ENCODE measurements at regions not wholly inside any gene's neighbourhood (a gene's known extent, or its start where the extent isn't known, plus 50 kb on each side); places are given as distances from the start of the nearest gene placed in this dataset.

- no peaks in the 10 kb centered on the region for H3K27me3 ChIP-seq
- no peaks in the 10 kb centered on the region for H3K9me3 Mint-ChIP-seq
- H3K4me3 Mint-ChIP-seq = no peak overlapping the region
- H3K4me3 ChIP-seq = no peak overlapping the region
- no peak overlapping the region for H3K4me2 ChIP-seq
- H3K27me3 Mint-ChIP-seq (ENCODE audit: insufficient read depth, low read depth) = no peaks in the 10 kb centered on the region
- H3K36me3 Mint-ChIP-seq = no peaks in the 10 kb centered on the region
- no peaks in the 10 kb centered on the region for H4K20me1 ChIP-seq (ENCODE audit: low read depth)
- no peaks in the 10 kb centered on the region for H3F3A ChIP-seq (ENCODE audit: low read depth)
- no peaks in the 10 kb centered on the region for H3K36me3 ChIP-seq
- H3K27ac ChIP-seq = no peak overlapping the region
- H3K9ac ChIP-seq = no peak overlapping the region
- no peaks in the 10 kb centered on the region for H3K79me2 ChIP-seq (ENCODE audit: low read depth)
- no peak overlapping the region for H2AFZ ChIP-seq (replicated peaks)
- TF ChIP-seq CTCF (IDR thresholded peaks at IDR 0.05) (no peak), EZH2 (IDR thresholded peaks at IDR 0.05) (no peak), EZH2phosphoT487 (IDR thresholded peaks at IDR 0.05) (no peak)
- H3K27ac Mint-ChIP-seq = no peak overlapping the region
- H3K4me1 ChIP-seq = peaks cover 7% of the 10 kb centered on the region
- H3K4me1 Mint-ChIP-seq = peaks cover 14% of the 10 kb centered on the region
- H3K9me3 ChIP-seq (ENCODE audit: low read depth) = no peaks in the 10 kb centered on the region
- no peak for DNase-seq (ENCODE audit: low spot score)
Measured at GRCh38 chr5:8749556-8749955, 796.3 kb downstream of the SEMA5A start.

- TF ChIP-seq CTCF (IDR thresholded peaks at IDR 0.05) = no peak
- TF ChIP-seq EZH2 (IDR thresholded peaks at IDR 0.05) = no peak
- no peak for TF ChIP-seq EZH2phosphoT487 (IDR thresholded peaks at IDR 0.05)
Measured at GRCh38 chr5:8750100-8750499, 795.8 kb downstream of the SEMA5A start.

GRCh38 chr5:8751971-8752370, 793.9 kb downstream of the SEMA5A start:
- Histone ChIP-seq H3K4me1 (peaks cover 7% of the 10 kb centered on the region), H3K27ac (no peak overlapping the region), H4K20me1 (ENCODE audit: low read depth) (no peaks in the 10 kb centered on the region), H3K4me3 (no peak overlapping the region), H2AFZ (replicated peaks) (no peak overlapping the region), H3K9ac (no peak overlapping the region), H3K4me2 (no peak overlapping the region), H3K36me3 (no peaks in the 10 kb centered on the region), H3F3A (ENCODE audit: low read depth) (no peaks in the 10 kb centered on the region), H3K27me3 (no peaks in the 10 kb centered on the region), H3K9me3 (ENCODE audit: low read depth) (no peaks in the 10 kb centered on the region), H3K79me2 (ENCODE audit: low read depth) (no peaks in the 10 kb centered on the region)
- peaks cover 14% of the 10 kb centered on the region for H3K4me1 Mint-ChIP-seq
- H3K27ac Mint-ChIP-seq = no peak overlapping the region
- H3K9me3 Mint-ChIP-seq = no peaks in the 10 kb centered on the region
- peaks cover 2% of the 10 kb centered on the region for H3K27me3 Mint-ChIP-seq (ENCODE audit: insufficient read depth, low read depth)
- DNase-seq (ENCODE audit: low spot score) = no peak
- TF ChIP-seq EZH2 (IDR thresholded peaks at IDR 0.05) (no peak), EZH2phosphoT487 (IDR thresholded peaks at IDR 0.05) (no peak), CTCF (IDR thresholded peaks at IDR 0.05) (no peak)
- no peaks in the 10 kb centered on the region for H3K36me3 Mint-ChIP-seq
- H3K4me3 Mint-ChIP-seq = no peak overlapping the region

More at GRCh38 chr5:8750100-8750499, 795.8 kb downstream of the SEMA5A start:
- Histone ChIP-seq H3K4me3 (no peak overlapping the region), H3K27me3 (no peaks in the 10 kb centered on the region), H3K4me2 (no peak overlapping the region), H3K9ac (no peak overlapping the region), H4K20me1 (ENCODE audit: low read depth) (no peaks in the 10 kb centered on the region), H3F3A (ENCODE audit: low read depth) (no peaks in the 10 kb centered on the region), H3K79me2 (ENCODE audit: low read depth) (no peaks in the 10 kb centered on the region), H3K36me3 (no peaks in the 10 kb centered on the region), H2AFZ (replicated peaks) (no peak overlapping the region), H3K4me1 (peaks cover 7% of the 10 kb centered on the region), H3K9me3 (ENCODE audit: low read depth) (no peaks in the 10 kb centered on the region), H3K27ac (no peak overlapping the region)
- Mint-ChIP-seq H3K4me3 (no peak overlapping the region), H3K27me3 (ENCODE audit: insufficient read depth, low read depth) (no peaks in the 10 kb centered on the region), H3K36me3 (no peaks in the 10 kb centered on the region), H3K9me3 (no peaks in the 10 kb centered on the region), H3K4me1 (peaks cover 14% of the 10 kb centered on the region), H3K27ac (no peak overlapping the region)
- DNase-seq (ENCODE audit: low spot score) = no peak
